GM23248 (cell line): ENCODE measurements at regions not wholly inside any gene's neighbourhood (a gene's known extent, or its start where the extent isn't known, plus 50 kb on each side); places are given as distances from the start of the nearest gene placed in this dataset.

Experiments used
- EZH2 ChIP-seq: fragments of 200-600 bp; sonication (generic); IDR thresholded peaks from 2 replicates; pipeline ENCODE4 v1.6.1; 2018; ENCODE audit warnings: antibody characterized with exemption, mild to moderate bottlenecking; ENCODE audit not compliant: insufficient read depth, poor library complexity, severe bottlenecking
- EZH2phosphoT487 ChIP-seq: fragments of 200-600 bp; sonication (generic); IDR thresholded peaks from 2 replicates; pipeline ENCODE4 v1.6.1; 2018; ENCODE audit warnings: antibody characterized with exemption, moderate library complexity, mild to moderate bottlenecking, low read depth; ENCODE audit not compliant: insufficient read depth

DNA sequence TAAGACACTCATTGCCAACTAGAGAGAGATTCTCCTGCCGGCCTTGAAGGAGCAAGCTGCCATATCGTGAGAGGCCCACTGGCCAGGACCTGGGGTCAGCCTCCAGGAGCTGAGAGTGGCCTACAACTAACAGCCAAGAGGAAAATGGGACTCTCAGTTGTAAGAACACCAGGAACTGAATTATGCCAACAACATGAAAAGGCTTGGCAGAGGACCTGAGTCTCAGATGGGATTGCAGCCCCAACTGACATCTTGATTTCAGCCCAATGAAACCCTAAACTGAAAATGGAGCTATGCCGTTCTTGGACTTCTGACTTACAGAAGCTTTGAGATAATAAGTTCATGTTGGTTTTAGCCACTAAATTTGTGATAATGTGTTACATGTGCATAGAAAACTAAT, 193.5 kb upstream of the LRFN2 start:
- TF ChIP-seq EZH2 = no peak
- TF ChIP-seq EZH2phosphoT487 = no peak
